COLO668 (cell line): ENCODE measurements at regions not wholly inside any gene's neighbourhood (a gene's known extent, or its start where the extent isn't known, plus 50 kb on each side); places are given as distances from the start of the nearest gene placed in this dataset.
"Not testable (repeated sequence)": the region's sequence is repeated elsewhere in the genome, so short reads cannot be mapped to it uniquely, and the experiment has no call there.

Source experiments
- DNase-seq: peaks from one replicate; lab custom pipeline; 2025; ENCODE audit not compliant: unreplicated experiment; lab: John Stamatoyannopoulos, UW

DNA sequence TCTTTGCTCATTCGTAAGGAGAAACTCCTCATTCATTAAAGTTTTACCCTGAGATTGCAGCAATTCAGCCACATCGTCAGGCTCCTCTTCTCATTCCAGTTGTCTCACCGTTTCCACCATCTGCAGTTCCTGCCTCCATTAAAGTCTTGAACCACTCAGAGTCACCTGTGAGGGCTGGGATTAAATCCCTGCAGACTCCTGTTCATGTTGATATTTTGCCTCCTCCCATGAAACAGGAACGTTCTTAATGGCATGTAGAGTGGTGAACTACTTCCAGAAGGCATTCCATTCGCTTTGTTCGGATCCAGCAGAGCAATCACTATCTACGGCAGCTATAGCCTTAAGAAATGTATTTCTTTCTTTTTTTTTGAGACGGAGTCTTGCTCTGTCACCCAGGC is 96.5 kb upstream of the FAM20C start:
- DNase-seq: no peak

DNA sequence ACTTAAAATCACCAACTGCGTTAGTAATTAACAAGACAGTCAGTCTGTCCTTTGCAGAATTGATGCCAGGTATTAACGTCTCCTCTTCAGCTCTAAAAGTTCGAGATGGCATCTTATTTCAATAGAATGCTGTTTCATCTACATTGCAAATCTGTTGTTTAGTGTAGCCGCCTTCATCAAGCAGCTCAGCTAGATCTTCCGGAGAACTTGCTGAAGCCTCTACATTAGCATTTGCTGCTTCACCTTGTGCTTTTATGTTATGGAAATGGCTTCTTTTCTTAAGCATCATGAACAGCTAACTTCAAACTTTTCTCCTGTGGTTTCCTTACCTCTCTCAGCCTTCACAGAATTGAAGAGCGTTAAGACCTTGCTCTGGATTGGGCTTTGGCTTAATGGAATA is 95.5 kb upstream of the FAM20C start:
- DNase-seq: no peak

DNA sequence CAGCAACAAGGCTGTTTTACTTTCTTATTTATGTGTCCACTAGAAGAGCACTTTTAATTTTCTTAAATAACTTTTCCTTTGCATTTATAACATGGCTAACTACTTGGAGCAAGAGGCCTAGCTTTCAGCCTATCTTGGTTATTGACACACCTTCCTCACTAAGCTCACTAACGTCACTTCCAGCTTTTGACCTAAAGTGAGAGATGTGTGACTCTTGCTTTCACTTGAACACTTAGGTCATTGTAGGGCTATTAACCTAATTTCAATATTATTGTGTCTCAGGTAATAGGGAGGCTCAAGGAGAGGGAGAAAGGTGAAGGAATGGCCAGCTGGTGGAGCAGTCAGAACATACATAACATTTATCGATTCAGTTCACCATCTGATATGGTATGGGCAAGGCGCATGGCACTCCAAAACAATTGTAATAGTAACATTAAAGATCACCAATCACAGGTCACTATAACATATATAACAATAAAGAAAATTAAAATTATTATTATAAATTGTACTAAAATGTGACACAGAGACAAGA is 95.0 kb upstream of the FAM20C start:
- no peak for DNase-seq

DNA sequence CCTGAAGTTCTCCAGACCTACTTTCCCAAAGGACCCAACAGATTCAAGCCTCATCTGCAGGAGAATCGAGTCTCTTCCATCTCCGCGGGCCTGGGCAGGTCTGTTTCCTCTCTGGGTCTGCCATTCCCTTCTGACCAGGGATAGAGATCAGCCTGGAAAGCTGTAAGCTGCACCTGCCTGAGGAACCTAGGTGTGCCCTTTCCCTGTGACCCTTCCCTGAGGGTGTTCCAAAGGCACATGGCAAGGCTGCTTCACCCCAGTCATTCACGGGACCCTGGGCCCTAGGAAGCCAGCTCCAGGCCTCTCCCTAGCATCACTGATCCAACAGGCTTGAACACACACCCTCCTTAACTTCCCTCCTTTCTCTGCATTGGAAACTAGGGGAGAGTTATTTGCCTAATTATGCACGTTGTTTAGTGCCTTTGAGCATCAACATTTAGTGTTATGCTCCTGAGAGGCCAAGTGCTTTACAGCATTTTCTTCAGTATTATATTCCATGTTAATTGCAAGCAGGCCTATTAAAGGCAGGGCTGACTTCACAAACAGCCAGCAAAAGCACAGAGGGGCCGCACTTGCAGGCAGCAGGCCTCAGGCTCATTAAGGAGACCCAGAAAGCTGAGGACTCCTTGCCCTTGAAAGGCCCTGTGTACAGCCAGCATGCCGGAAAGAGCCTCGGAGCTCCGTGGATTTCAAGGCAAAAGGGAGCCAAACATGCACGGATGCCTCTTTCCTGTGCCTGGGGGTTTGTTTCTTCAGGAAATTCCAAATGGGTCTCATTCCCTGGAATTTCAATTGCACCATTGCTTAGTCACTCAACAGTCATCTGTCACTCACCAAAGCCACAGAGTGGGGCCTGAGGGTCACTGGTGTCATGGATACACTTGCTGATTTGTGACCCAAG is 91.0 kb upstream of the FAM20C start:
- DNase-seq: no peak

DNA sequence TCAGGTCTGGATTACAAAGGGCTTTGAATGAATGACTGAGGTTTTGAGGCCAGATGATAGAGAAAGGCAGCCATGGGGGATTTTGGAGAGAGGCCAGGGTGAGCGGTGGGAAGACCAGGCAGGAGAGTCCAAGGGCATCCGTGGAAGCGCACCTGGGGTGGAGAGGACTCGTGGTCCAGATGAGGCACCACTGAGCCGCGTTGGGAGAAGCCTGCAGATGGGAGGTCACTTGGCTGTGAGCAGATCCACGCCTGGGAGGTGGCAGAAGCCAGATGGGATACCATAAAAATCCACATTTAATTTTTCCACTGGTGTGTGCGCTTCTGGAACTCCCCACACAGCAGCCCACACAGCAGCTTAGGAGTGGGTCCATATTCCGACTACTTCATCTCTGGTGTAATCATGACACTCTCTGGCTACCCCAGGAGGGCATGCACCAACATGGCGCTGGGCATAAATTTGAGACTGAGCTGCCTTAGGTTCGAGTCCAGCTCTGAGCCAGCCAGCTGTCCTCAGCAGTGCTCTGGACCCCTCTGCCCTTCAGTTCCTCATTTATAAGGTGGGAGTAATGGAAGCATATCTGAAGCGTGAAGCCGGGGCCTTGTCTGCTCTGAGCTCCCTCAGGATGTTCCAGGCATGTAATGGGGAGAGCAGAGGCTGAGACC is 90.2 kb upstream of the FAM20C start:
- no peak for DNase-seq

DNA sequence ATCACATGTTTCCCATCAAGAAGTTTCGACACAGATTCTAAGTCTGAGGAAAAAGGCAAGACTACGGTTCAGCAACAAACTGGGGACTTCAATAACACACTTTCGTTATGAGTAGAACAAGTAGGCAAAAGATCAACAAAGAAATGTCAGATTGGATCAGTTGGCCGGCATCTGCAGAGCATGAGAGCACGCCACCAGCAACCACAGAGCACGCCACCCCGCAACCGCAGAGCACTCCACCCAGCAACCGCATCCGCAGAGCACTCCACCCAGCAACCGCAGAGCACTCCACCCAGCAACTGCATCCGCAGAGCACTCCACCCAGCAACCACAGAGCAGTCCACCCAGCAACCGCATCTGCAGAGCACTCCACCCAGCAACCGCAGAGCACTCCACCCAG is 89.7 kb upstream of the FAM20C start:
- DNase-seq: no peak

DNA sequence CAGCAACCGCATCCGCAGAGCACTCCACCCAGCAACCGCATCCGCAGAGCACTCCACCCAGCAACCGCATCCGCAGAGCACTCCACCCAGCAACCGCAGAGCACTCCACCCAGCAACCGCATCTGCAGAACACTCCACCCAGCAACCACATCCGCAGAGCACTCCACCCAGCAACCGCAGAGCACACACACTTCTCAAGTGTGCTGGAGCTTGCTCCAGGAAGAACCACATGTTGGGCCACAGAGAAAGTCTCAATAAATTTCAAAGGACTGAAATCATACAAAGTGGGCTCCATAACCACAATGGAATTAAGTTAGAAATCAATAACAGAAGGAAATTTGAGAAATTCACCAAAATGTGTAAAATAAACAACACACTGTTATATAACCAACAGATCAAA is 88.4 kb upstream of the FAM20C start:
- not testable (repeated sequence) for DNase-seq

DNA sequence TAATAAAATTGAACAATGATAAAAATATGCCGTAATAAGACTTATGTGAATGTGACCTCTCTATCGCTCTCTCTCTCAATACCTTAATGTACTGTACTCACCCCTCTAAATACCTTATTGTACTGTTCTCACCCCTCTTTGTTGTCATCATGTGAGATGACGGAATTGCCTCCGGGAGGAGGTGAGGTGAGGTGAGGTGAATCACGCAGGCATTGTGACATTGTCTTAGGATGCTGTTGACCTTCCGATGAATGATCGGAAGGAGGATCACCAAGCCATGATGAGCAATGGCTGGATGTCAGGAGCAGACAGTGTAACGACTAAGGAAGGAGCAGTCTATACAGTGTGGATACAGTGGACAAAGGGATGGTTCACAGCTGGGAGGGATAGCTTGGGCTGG is 87.4 kb upstream of the FAM20C start:
- DNase-seq: no peak

DNA sequence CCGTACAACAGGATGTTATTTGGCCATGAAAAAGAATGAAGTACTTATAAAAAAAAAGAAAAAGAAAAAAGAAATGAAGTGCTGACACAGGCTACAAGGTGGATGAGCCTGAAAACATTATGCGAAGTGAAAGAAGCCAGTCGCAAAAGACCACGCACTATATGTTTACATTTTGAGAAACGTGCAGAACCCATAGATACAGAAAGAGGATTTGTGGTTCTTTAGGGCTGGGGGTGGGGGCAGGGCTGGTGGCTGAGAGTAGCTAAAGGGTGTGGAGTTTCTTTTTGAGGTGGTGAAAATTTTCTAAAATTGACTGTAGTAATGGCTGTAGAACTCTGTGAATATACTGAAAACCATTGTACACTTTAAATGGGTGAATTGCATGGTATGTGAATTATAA is 86.0 kb upstream of the FAM20C start:
- DNase-seq: no peak

DNA sequence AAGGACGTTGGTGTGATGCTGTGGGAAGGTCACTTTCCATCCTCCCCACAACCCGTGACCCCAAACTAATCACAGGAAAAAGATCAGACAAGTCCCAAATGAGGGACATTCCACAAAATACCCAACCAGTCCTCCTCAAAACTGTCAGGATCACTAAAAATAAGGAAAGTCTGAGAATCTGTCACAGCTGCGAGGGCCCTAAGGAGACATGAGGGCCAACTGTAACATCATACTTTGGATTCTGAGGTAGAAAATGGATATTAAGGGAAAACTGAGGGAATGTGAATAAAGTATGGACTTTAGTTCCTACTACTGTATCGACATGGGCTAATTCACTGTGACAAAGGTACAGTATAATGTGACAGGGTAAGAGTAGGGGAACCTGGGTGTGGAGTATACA is 85.1 kb upstream of the FAM20C start:
- no peak for DNase-seq

DNA sequence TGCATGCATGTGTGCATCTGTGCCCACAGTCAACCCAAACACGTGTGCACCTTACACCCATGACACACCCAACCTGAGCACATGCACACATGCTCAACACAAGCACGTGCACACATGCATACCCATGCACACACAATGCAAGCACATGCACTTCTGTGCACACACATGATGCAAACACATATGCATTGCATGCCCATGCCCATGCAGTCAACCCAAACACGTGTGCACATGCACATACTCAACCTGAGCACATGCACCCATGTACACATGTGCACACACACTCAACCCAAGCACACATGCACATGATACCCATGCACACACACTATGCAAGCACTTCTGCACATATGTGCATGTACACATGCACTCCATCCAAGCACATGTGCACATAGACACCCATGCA is 84.5 kb upstream of the FAM20C start:
- no peak for DNase-seq

DNA sequence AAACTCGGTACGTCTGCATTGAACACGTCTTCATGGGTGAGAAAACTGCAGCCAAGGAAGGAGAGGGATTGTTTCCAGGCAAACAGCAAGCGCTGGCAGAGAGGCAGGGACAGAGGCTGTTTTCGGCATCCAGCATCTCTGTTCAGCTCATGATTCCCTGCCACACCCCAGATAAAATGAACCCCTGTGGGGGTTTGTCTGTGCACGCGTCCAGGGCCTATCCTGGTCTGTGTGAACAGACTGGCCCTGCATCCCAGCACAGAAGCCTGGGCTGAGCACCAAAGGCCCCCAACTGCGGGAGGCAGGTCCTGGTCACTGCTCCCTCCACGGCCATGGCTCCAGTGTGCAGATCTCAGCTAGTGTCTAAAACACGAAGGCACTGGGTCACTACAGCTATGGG is 83.3 kb upstream of the FAM20C start:
- no peak for DNase-seq

DNA sequence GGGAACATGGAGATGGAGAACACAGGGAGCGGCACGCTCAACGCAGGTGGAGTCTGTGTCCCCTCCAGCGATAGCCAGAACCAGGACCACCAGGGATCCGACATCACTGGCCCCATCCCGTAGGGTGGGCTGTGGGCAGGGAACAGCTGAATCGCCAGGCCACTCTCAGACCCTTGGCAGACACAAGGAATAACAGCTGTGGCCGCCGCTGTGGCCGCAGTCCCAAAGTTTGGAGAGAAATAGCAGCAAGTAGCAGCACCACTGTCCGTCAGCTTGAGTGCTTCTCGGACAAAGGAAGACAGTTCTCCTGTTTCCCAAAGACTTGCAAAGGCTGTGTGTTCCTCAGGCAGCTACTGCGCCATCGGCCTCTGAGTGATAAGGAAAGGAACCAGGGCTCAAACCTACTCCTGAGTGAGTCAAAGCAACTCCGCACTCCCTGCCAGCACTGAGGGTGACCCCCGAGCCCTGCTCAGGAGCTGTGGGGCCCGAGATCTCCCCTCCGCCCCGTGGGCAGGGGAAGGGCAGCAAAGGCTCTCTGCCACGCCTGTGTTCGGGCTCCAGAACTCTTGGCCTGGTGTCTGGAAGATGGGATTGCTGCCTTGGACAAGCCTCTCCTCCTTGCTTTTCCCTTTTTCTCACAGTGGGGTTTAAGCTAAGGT is 82.3 kb upstream of the FAM20C start:
- no peak for DNase-seq

DNA sequence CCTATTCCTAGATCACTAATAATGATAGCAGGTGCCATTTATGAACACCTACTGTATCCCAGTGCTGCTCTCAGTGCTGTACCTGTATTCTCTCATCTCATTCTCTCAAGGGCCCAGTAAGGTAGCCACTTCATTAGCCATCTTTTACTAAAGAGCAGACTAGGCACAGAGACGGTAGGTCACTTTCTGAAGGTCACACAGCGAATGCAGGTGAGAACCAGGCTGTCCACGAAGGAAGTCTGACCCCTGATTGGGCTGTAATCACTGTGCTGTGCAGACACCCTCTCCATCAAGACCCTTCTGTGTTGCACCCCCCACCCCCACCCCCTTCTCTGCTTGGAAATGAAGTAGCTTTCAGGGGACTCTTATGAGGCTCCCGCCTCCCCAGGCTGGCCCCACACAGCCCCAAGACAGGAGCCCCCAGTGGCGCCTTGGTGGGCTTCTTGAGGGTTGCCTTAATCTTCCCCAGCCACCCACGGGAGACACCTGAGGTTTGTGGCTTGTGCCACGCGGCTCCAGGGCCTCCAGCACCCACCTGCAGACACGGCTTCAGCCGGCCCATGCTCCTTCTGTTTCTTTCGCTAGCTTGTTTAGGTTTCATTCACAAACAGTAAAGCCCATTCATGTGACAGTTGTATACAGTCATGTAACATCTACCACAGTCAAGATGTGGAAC is 81.7 kb upstream of the FAM20C start:
- DNase-seq: no peak

DNA sequence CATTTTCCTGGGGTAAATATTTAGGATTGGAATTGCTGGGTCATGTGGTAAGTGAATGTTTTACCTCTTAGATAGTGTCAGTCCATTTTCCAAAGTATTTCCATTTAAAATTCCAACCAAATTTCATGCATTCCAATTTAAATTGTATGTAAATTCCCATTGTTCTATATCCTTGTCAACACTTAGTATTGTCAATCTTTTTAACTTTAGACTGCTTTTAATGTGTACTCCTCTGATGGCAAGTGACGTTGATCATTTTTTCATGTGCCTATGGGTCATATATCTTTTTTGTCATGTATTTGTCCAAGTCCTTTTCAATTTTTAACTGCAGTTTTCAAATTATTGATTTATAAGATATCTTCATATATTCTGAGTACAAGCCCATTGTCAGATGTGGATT is 80.8 kb upstream of the FAM20C start:
- DNase-seq: no peak

DNA sequence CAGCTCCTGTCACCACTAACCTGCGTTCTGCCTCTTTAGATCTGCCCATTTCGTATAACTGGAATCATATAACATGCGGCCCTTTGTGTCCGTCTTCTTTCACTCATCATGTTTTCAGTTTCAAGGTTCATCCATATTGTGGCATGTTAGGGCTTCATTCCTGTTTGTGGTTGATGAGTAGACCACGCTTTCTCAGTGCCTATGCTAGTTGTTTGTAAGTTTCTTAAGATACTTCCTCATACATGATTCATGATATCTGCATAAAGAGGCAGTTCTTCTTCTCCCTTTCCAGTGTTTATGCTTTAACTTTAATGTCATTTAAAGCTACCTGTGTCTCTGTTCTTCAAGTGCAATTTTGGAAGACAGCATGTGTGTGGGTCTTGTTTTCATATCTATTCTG is 79.5 kb upstream of the FAM20C start:
- DNase-seq: no peak

DNA sequence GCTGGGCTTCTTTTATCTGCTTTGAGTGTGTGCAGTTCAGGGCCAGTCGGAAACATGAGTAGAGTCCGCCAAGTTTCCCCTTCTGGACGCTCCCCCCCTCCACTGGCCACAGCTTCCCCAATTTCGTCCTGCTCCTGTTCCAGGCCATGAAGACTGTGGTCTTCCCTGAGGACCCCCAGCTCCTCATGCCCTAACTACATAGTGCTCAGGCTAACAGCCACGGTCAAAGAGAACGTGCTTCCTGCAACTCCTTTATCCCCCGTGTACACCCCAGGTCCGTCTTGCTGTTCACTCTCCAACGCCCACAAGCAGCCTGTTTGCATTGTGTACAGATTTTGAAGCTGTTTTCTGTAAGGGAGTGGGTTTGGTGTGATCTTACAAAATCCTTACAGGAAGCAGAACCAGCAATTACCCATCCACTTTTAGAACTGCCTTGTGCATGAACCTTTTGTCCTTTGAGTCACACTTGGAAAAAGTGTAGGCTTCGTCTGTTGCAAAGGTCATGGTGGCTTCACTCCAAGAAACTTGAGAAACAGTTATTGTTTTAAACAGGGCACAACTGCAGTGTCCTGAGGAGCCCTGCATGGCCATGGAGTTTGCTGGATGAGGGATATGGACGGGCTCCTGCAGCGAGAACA is 77.0 kb upstream of the FAM20C start:
- DNase-seq: no peak

DNA sequence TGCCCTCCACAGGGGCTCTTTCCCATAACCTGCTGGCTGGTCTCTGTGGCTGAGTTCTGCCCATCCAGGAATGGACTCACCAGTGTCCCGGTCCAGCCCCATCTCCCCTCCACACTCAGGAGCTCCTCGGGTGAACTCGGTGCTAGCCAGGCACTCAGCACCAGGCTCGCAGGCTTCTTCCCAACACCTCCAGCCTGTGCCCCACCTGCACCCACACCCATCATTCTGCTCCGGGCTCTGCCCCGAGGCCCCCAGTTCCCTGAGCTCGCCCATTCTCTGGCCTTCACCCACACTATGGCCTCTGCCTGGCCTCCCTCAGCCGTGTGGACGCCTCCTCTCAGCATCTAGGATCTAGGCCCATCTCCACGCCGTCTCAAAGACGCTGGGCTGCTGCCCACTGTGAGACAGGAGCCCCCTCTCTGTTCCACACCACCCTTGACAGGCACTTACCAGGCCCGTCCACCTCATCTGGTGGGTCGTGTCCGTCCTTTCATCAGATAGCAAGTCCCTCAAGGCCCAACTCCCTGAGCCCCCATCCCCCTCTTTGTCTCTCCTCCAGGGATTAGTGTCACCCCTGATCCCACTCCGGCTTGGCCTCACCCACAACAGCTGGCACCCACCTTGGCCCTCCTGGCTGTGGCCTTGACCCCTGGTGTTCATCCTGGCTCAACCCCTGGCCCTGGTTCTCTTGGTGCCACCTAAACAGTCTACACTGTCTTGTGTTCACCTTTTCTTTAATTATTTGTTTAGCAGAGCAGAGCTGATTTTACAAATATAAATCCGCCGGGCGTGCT is 76.0 kb upstream of the FAM20C start:
- DNase-seq: no peak

DNA sequence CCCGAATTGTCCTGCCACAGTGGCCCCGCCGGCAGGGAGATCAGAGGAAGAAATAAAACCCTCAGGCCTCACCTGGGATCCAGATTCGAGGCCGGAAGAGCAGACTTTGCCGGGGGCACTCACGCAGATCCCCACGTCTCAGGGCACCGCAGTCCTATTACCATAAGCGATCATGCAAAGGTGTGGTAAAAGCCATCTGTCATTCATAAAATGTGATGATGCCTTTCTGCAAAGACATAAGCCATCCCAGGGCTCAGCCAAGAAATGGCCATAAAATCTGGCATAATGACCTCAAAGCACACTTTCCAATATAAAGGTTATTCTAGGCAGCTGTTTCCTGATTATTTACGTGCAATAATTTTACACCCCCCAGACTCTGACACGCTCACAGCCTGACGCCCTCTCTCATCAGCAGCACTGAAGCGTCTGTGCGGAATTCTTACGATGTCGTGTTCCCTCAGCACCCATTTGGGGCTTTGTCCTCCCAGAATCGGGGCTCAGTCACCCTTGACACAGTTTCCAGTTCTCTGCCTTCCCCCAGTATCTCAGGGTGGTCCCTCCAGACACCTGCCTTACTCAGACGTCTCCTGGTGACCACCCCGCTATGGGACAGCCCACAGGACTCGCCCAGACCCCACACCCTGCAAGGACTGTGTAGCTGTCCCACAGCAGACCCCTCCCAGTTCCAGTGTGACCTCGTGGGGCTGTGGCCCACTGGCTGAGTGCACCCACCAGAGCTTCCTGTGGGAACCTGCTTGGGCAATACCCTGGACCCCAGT is 74.3 kb upstream of the FAM20C start:
- no peak for DNase-seq
